ENCODE measurements at regions not wholly inside any gene's neighbourhood (a gene's known extent, or its start where the extent isn't known, plus 50 kb on each side); places are given as distances from the start of the nearest gene placed in this dataset.

- no peak for TF ChIP-seq ELK1 (IDR thresholded peaks at IDR 0.05; ENCODE audit: low read depth, low read length)
- no peak for TF ChIP-seq EZH2 (IDR thresholded peaks at IDR 0.05; ENCODE audit: borderline replicate concordance, control insufficient read depth, low read depth, low read length)
- TF ChIP-seq MXI1 (IDR thresholded peaks at IDR 0.05; ENCODE audit: low read depth, low read length): no peak
- TF ChIP-seq CTCF (IDR thresholded peaks at IDR 0.05 in 2 of 3, conservative IDR thresholded peaks at IDR 0.05 in 1 of 3; ENCODE audit: control insufficient read depth in 2 of 3, extremely low read depth in 1 of 3, insufficient read depth in 1 of 3, low read depth in 3 of 3, low read length in 3 of 3): no peak
- TF ChIP-seq REST (IDR thresholded peaks at IDR 0.05; ENCODE audit: low read depth, low read length): no peak
- no peak for TF ChIP-seq ZBTB40 (IDR thresholded peaks at IDR 0.05; ENCODE audit: borderline replicate concordance)
- TF ChIP-seq POLR2AphosphoS5 (IDR thresholded peaks at IDR 0.05; ENCODE audit: low read length): no peak
- no peak for TF ChIP-seq CBX5 (IDR thresholded peaks at IDR 0.05; ENCODE audit: low read depth)
- no peak for TF ChIP-seq NR2C2 (IDR thresholded peaks at IDR 0.05; ENCODE audit: borderline replicate concordance, control insufficient read depth, insufficient read length, low read depth)
- no peak for TF ChIP-seq PAX8 (IDR thresholded peaks at IDR 0.05)
Measured at GRCh38 chr12:98194591-98194990, 320.8 kb upstream of the TMPO start.
